Liver (tissue), 3 donors: ENCODE measurements at regions not wholly inside any gene's neighbourhood (a gene's known extent, or its start where the extent isn't known, plus 50 kb on each side); places are given as distances from the start of the nearest gene placed in this dataset.

Source experiments
- ATF3 ChIP-seq: IDR thresholded peaks from 2 replicates; pipeline ENCODE4 v1.6.1; 2016; ENCODE audit warnings: antibody characterized with exemption
- EGR1 ChIP-seq, 2 donors: IDR thresholded peaks; 2 replicates each; pipeline ENCODE4 v1.6.1; 2016 to 2018; ENCODE audit warnings: antibody characterized with exemption in 2 of 2, low read depth in 2 of 2
- GABPA ChIP-seq, 2 donors: IDR thresholded peaks in 1 of 2; conservative IDR thresholded peaks in 1 of 2; 2 replicates each; pipeline ENCODE4 v1.6.1; 2016; ENCODE audit warnings: antibody characterized with exemption in 2 of 2, mild to moderate bottlenecking in 1 of 2, moderate library complexity in 1 of 2
- HNF4G ChIP-seq: IDR thresholded peaks from 2 replicates; pipeline ENCODE4 v1.6.1; 2016; ENCODE audit warnings: antibody characterized with exemption
- RAD21 ChIP-seq, 2 donors: IDR thresholded peaks; 2 replicates each; pipeline ENCODE4 v1.6.1; 2016; ENCODE audit warnings: antibody characterized with exemption in 2 of 2, mild to moderate bottlenecking in 2 of 2
- RXRA ChIP-seq, 2 donors: IDR thresholded peaks; 2 replicates each; pipeline ENCODE4 v1.6.1; 2017 to 2018; ENCODE audit warnings: antibody characterized with exemption in 2 of 2, mild to moderate bottlenecking in 1 of 2
- SP1 ChIP-seq: IDR thresholded peaks from 2 replicates; pipeline ENCODE4 v1.6.1; 2018; ENCODE audit warnings: antibody characterized with exemption, mild to moderate bottlenecking
- TAF1 ChIP-seq: conservative IDR thresholded peaks from 2 replicates; pipeline ENCODE4 v1.6.1; 2016; ENCODE audit warnings: antibody characterized with exemption, mild to moderate bottlenecking
- YY1 ChIP-seq: IDR thresholded peaks from 2 replicates; pipeline ENCODE4 v1.6.1; 2016; ENCODE audit warnings: antibody characterized with exemption, mild to moderate bottlenecking
- TF ChIP-seq, protein P1 (sequence below): IDR thresholded peaks from 2 replicates; pipeline ENCODE4 v1.6.1; 2016; ENCODE audit warnings: antibody characterized with exemption
- TF ChIP-seq, protein P2 (sequence below): fragments of 150-350 bp; IDR thresholded peaks from 2 replicates; pipeline ENCODE4 v1.5.1; 2017; ENCODE audit warnings: improper control_type of control experiment, low read depth, low read length; ENCODE audit not compliant: missing input control
- TF ChIP-seq, protein P3 (sequence below): IDR thresholded peaks from 2 replicates; pipeline ENCODE4 v1.6.1; 2016; ENCODE audit warnings: antibody characterized with exemption, mild to moderate bottlenecking
- TF ChIP-seq, protein P4 (sequence below): IDR thresholded peaks from 2 replicates; pipeline ENCODE4 v1.6.1; 2016; ENCODE audit warnings: antibody characterized with exemption
- donor health status: healthy.
- donor health status: healthy.

GRCh38 chr2:60095202-60095815, 458.1 kb downstream of the BCL11A start:
- TF ChIP-seq, protein P1, sequence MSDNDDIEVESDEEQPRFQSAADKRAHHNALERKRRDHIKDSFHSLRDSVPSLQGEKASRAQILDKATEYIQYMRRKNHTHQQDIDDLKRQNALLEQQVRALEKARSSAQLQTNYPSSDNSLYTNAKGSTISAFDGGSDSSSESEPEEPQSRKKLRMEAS: no peak
- no peak for TF ChIP-seq GABPA (IDR thresholded peaks at IDR 0.05 in 1 of 2, conservative IDR thresholded peaks at IDR 0.05 in 1 of 2)
- no peak for TF ChIP-seq TAF1
- TF ChIP-seq, protein P2, sequence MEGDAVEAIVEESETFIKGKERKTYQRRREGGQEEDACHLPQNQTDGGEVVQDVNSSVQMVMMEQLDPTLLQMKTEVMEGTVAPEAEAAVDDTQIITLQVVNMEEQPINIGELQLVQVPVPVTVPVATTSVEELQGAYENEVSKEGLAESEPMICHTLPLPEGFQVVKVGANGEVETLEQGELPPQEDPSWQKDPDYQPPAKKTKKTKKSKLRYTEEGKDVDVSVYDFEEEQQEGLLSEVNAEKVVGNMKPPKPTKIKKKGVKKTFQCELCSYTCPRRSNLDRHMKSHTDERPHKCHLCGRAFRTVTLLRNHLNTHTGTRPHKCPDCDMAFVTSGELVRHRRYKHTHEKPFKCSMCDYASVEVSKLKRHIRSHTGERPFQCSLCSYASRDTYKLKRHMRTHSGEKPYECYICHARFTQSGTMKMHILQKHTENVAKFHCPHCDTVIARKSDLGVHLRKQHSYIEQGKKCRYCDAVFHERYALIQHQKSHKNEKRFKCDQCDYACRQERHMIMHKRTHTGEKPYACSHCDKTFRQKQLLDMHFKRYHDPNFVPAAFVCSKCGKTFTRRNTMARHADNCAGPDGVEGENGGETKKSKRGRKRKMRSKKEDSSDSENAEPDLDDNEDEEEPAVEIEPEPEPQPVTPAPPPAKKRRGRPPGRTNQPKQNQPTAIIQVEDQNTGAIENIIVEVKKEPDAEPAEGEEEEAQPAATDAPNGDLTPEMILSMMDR: no peak
- no peak for TF ChIP-seq ATF3
- TF ChIP-seq RAD21 (IDR thresholded peaks at IDR 0.05): no peak
- no peak for TF ChIP-seq YY1
- TF ChIP-seq EGR1 (IDR thresholded peaks at IDR 0.05; ENCODE audit: low read depth in 2 of 2): no peak
- TF ChIP-seq HNF4G: no peak
- TF ChIP-seq, protein P3, sequence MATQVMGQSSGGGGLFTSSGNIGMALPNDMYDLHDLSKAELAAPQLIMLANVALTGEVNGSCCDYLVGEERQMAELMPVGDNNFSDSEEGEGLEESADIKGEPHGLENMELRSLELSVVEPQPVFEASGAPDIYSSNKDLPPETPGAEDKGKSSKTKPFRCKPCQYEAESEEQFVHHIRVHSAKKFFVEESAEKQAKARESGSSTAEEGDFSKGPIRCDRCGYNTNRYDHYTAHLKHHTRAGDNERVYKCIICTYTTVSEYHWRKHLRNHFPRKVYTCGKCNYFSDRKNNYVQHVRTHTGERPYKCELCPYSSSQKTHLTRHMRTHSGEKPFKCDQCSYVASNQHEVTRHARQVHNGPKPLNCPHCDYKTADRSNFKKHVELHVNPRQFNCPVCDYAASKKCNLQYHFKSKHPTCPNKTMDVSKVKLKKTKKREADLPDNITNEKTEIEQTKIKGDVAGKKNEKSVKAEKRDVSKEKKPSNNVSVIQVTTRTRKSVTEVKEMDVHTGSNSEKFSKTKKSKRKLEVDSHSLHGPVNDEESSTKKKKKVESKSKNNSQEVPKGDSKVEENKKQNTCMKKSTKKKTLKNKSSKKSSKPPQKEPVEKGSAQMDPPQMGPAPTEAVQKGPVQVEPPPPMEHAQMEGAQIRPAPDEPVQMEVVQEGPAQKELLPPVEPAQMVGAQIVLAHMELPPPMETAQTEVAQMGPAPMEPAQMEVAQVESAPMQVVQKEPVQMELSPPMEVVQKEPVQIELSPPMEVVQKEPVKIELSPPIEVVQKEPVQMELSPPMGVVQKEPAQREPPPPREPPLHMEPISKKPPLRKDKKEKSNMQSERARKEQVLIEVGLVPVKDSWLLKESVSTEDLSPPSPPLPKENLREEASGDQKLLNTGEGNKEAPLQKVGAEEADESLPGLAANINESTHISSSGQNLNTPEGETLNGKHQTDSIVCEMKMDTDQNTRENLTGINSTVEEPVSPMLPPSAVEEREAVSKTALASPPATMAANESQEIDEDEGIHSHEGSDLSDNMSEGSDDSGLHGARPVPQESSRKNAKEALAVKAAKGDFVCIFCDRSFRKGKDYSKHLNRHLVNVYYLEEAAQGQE: no peak
- no peak for TF ChIP-seq RXRA (IDR thresholded peaks at IDR 0.05)
- TF ChIP-seq, protein P4, sequence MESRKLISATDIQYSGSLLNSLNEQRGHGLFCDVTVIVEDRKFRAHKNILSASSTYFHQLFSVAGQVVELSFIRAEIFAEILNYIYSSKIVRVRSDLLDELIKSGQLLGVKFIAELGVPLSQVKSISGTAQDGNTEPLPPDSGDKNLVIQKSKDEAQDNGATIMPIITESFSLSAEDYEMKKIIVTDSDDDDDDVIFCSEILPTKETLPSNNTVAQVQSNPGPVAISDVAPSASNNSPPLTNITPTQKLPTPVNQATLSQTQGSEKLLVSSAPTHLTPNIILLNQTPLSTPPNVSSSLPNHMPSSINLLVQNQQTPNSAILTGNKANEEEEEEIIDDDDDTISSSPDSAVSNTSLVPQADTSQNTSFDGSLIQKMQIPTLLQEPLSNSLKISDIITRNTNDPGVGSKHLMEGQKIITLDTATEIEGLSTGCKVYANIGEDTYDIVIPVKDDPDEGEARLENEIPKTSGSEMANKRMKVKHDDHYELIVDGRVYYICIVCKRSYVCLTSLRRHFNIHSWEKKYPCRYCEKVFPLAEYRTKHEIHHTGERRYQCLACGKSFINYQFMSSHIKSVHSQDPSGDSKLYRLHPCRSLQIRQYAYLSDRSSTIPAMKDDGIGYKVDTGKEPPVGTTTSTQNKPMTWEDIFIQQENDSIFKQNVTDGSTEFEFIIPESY: no peak
- TF ChIP-seq SP1: no peak
